HepG2 (cell line): ENCODE measurements at regions not wholly inside any gene's neighbourhood (a gene's known extent, or its start where the extent isn't known, plus 50 kb on each side); places are given as distances from the start of the nearest gene placed in this dataset.
"Not testable (repeated sequence)": the region's sequence is repeated elsewhere in the genome, so short reads cannot be mapped to it uniquely, and the experiment has no call there.

Experiments used
- ARHGAP35 ChIP-seq: sonication (generic); formaldehyde crosslinking; IDR thresholded peaks from 2 replicates; pipeline ENCODE4 v1.9.0; 2022; ENCODE audit warnings: mild to moderate bottlenecking, inconsistent platforms, moderate library complexity, missing genetic modification reagents, borderline replicate concordance
- CTCF ChIP-seq: sonication (generic); formaldehyde crosslinking; IDR thresholded peaks from 2 replicates; pipeline ENCODE4 v1.5.0; 2020; ENCODE audit warnings: mild to moderate bottlenecking, missing genetic modification reagents, moderate library complexity
- POLR2AphosphoS5 ChIP-seq: IDR thresholded peaks from 2 replicates; pipeline ENCODE4 v1.6.1; 2012; ENCODE audit warnings: low read depth, low read length
- ZBTB33 ChIP-seq: sonication (generic); formaldehyde crosslinking; IDR thresholded peaks from 2 replicates; pipeline ENCODE4 v1.4.0; 2020; ENCODE audit warnings: missing genetic modification reagents

GRCh38 chr15:21705480-21705879 lies 172.1 kb downstream of the POTEB start:
- not testable (repeated sequence) for TF ChIP-seq CTCF (CRISPR knock-in tag); ZBTB33 (CRISPR knock-in tag); ARHGAP35 (CRISPR knock-in tag); POLR2AphosphoS5
